Activated CD8-positive, alpha-beta memory T cell treated with anti-CD3 and anti-CD28 coated beads, Interleukin-2, amount 10 ng/mL, durations not matched to agents 7 days and 5 days (primary cell): ENCODE measurements at regions not wholly inside any gene's neighbourhood (a gene's known extent, or its start where the extent isn't known, plus 50 kb on each side); places are given as distances from the start of the nearest gene placed in this dataset.

Experiments
- ATAC-seq: fragments of 150-1000 bp; cut with Tn5 transposase; one replicate; pipeline ENCODE4 v1.10.0; 2021; ENCODE audit warnings: moderate library complexity
- CTCF ChIA-PET: fragments of 350-600 bp; sonication (Branson Sonifier 250); formaldehyde crosslinking; loops from one replicate; lab custom pipeline; 2021; ENCODE audit warnings: antibody characterized with exemption; lab: Charles Lee
- DNase-seq: peaks from one replicate; pipeline ENCODE4 v3.0.0-alpha.2; 2020
- H3K27ac Mint-ChIP-seq: one replicate; pipeline ENCODE4 v1.8.0; 2021; ENCODE audit warnings: mild to moderate bottlenecking, mixed read lengths
- H3K27me3 Mint-ChIP-seq: one replicate; pipeline ENCODE4 v1.8.0; 2021; ENCODE audit warnings: mixed read lengths
- H3K36me3 Mint-ChIP-seq: one replicate; pipeline ENCODE4 v1.8.0; 2021; ENCODE audit warnings: mild to moderate bottlenecking, mixed read lengths
- H3K4me1 Mint-ChIP-seq: one replicate; pipeline ENCODE4 v1.8.0; 2021; ENCODE audit warnings: mixed read lengths
- H3K4me3 Mint-ChIP-seq: one replicate; pipeline ENCODE4 v1.8.0; 2021; ENCODE audit warnings: mild to moderate bottlenecking, moderate library complexity, mixed read lengths
- H3K9me3 Mint-ChIP-seq: one replicate; pipeline ENCODE4 v1.8.0; 2022; ENCODE audit warnings: low read depth, mixed read lengths

DNA sequence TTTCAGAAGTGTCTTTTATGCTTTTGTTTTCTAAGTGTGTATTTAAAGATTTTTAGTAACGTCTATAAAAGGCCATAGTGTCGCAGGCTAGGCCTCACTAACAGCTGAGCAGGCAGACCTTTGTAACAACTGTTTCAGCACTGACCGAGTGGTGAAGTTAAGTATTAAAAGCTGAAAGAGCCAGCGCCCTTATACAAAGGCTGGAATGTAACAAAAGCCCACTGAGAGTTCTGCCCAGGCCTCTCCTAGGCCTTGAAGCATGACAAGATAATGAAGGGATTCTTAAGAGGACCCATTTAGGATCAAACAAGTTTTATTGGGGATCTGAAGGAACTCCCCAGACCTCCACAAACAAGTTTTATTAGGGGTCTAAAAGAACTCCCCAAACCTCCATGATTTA lies 722.5 kb upstream of the PRKX start:
- H3K9me3 Mint-ChIP-seq: no peaks in the 10 kb centered on the region
- no peaks in the 10 kb centered on the region for H3K27me3 Mint-ChIP-seq
- H3K27ac Mint-ChIP-seq: no peak overlapping the region
- no peak overlapping the region for H3K4me3 Mint-ChIP-seq
- no peaks in the 10 kb centered on the region for H3K4me1 Mint-ChIP-seq
- CTCF ChIA-PET: interaction anchor here (0.9 kb wide), 1 partner anchor 9 kb away, joined by 3 read pairs; no protein-coding TSS in a partner anchor
- DNase-seq (no peak), ATAC-seq (no peak)
- H3K36me3 Mint-ChIP-seq: no peaks in the 10 kb centered on the region

DNA sequence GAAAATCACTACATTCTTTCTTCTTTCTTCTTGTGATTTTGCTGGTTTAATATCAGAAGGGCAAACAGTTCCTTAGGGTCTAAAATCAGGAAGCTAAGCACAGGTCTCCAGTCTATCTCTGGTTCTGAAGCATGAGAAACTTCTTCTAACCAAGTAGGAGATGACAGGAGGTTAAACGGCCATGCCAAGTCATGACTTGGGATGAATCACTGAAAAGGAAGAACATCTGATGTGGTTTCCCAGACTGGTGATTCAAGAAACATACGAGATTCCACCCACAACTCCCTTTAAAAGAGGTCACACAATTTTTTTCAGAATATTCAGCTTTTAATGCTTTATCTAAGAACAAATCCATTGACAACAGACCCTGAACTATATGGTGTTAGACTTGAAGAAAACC lies 684.0 kb upstream of the PRKX start:
- Mint-ChIP-seq H3K4me3 (no peak overlapping the region), H3K36me3 (no peaks in the 10 kb centered on the region), H3K9me3 (no peaks in the 10 kb centered on the region), H3K27ac (no peak overlapping the region), H3K27me3 (no peaks in the 10 kb centered on the region), H3K4me1 (no peaks in the 10 kb centered on the region)
- DNase-seq (no peak), ATAC-seq (no peak)
- CTCF ChIA-PET: no interaction called here

DNA sequence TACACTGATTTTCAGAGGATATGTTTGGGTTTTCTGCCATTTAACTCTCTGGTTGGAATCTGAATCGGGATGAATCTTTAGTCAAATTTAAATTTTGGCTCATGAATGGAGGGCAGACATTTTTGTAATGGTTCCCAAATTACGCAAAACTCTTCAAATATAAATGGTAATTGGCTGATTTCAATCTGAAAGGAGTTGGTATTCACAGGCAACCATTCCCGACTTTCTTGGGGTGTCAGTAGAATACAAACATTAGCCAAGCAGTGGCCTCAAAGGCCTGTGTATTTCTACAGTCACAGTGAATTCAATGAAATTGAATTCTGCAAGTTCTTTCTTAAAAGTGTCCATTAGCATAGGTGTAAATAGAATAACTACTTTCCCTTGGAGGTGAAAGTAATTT lies 668.8 kb upstream of the PRKX start:
- DNase-seq (no peak), ATAC-seq (no peak)
- no peaks in the 10 kb centered on the region for H3K4me1 Mint-ChIP-seq
- no peaks in the 10 kb centered on the region for H3K9me3 Mint-ChIP-seq
- CTCF ChIA-PET: no interaction called here
- no peak overlapping the region for H3K4me3 Mint-ChIP-seq
- no peaks in the 10 kb centered on the region for H3K36me3 Mint-ChIP-seq
- no peaks in the 10 kb centered on the region for H3K27me3 Mint-ChIP-seq
- H3K27ac Mint-ChIP-seq: no peak overlapping the region

DNA sequence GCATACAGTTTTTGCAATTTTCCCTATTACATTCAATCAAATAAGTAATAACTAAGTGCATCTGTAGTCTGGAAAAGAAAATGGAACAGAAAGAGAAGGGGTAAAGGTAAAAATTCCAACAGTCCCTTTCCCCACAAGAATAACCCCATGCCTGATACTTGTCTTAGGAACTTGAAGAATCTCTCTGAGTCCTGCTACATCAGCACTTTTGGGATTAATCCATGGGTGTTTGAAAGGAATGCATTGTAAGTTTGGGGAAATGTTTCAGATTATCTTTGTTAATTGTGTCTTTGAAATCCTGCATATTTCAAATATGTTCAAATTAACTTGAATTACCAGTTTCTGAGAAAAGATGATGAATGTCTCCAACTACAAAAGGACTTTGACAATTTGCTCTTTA lies 667.3 kb upstream of the PRKX start:
- H3K9me3 Mint-ChIP-seq: peaks cover 2% of the 10 kb centered on the region
- no peak overlapping the region for H3K27ac Mint-ChIP-seq
- CTCF ChIA-PET: no interaction called here
- ATAC-seq (no peak), DNase-seq (no peak)
- H3K4me3 Mint-ChIP-seq: no peak overlapping the region
- H3K4me1 Mint-ChIP-seq: no peaks in the 10 kb centered on the region
- H3K36me3 Mint-ChIP-seq: no peaks in the 10 kb centered on the region
- H3K27me3 Mint-ChIP-seq: no peaks in the 10 kb centered on the region

DNA sequence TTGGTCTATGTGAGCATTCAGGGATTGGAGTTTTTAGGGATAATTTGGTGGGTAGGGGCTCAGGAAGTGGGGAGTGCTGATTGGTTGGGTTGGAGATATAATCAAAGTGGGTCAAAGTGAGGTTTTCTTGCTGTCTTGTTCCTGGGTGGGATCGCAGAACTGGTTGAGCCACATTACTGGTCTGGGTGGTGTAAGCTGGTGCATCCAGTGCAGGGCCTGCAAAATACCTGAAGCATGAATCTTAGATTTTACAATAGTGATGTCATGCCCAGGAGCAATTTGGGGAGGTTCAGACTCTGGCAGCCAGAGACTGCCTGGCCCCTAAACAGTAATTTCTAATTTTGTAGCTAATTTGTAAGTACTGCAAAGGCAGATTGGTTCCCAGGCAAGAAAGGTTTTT lies 665.6 kb upstream of the PRKX start:
- DNase-seq (no peak), ATAC-seq (no peak)
- Mint-ChIP-seq H3K36me3 (no peaks in the 10 kb centered on the region), H3K27ac (no peak overlapping the region), H3K4me3 (no peak overlapping the region), H3K27me3 (no peaks in the 10 kb centered on the region), H3K4me1 (no peaks in the 10 kb centered on the region), H3K9me3 (peaks cover 4% of the 10 kb centered on the region)
- CTCF ChIA-PET: no interaction called here

DNA sequence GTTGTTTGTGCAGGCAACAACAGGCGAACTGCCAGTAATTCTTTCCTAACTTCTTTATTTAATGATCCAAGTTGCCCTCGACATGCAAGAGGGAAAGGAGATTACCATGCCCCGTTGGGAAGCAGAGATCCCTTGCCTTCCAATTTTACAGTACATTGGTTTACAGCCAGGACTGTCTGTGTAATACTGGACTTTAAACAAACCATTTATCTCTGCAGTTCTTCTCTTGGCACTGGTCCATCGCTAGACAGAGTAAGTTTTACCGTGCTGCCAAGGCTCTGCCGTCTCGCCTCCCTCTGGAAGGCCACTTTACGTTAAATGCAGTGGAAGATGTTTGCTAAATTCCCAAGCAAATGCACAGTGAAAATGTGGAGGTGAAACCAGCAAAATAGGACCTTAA lies 660.3 kb upstream of the PRKX start:
- Mint-ChIP-seq H3K27me3 (no peaks in the 10 kb centered on the region), H3K4me1 (no peaks in the 10 kb centered on the region), H3K27ac (no peak overlapping the region), H3K36me3 (no peaks in the 10 kb centered on the region), H3K4me3 (no peak overlapping the region), H3K9me3 (peaks cover 4% of the 10 kb centered on the region)
- DNase-seq (no peak), ATAC-seq (no peak)
- CTCF ChIA-PET: no interaction called here

DNA sequence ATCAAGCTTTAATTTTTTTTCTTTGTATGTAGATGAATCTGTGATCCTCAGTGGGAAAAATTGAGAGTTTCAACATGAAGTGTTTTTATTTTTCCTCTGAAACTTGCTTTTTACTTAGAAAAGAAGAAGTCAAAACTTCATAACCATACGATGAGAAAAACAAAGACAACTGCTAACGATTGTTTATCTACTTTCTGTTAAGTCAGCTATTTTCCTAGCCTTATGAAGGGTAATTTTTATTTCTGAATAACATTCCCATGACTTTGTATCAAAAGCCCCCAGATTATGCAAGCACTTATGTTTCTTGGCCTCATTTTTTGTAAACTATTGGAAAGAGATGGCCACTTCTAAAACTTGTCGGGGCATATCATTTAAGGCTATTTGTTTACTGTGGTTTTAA lies 645.1 kb upstream of the PRKX start:
- H3K9me3 Mint-ChIP-seq: peaks cover 2% of the 10 kb centered on the region
- CTCF ChIA-PET: no interaction called here
- H3K4me1 Mint-ChIP-seq: no peaks in the 10 kb centered on the region
- H3K4me3 Mint-ChIP-seq: no peak overlapping the region
- ATAC-seq (no peak), DNase-seq (no peak)
- H3K36me3 Mint-ChIP-seq: no peaks in the 10 kb centered on the region
- no peak overlapping the region for H3K27ac Mint-ChIP-seq
- H3K27me3 Mint-ChIP-seq: no peaks in the 10 kb centered on the region

DNA sequence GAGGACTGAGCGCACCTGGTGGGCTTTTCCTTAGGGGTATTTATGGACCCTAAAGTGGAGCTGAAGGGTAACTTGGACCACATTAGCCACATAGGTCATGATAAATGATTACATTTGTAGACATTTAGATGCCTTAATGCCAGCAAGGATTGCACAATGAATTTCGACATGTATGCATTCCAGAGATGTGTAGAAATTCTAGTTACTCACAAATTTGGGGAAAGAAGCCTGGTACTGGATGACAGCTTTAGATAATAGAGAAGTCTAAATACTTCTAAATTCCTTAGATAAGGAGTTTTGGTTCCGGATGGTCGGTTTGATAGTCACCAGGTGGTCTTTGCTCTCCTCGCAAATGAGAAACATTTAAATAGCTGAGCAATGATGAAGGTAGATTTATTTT lies 609.5 kb upstream of the PRKX start:
- H3K27me3 Mint-ChIP-seq: no peaks in the 10 kb centered on the region
- no peak for DNase-seq
- H3K9me3 Mint-ChIP-seq: peaks cover 5% of the 10 kb centered on the region
- no peaks in the 10 kb centered on the region for H3K4me1 Mint-ChIP-seq
- no peaks in the 10 kb centered on the region for H3K36me3 Mint-ChIP-seq
- no peak overlapping the region for H3K4me3 Mint-ChIP-seq
- CTCF ChIA-PET: no interaction called here
- ATAC-seq: no peak
- H3K27ac Mint-ChIP-seq: no peak overlapping the region

DNA sequence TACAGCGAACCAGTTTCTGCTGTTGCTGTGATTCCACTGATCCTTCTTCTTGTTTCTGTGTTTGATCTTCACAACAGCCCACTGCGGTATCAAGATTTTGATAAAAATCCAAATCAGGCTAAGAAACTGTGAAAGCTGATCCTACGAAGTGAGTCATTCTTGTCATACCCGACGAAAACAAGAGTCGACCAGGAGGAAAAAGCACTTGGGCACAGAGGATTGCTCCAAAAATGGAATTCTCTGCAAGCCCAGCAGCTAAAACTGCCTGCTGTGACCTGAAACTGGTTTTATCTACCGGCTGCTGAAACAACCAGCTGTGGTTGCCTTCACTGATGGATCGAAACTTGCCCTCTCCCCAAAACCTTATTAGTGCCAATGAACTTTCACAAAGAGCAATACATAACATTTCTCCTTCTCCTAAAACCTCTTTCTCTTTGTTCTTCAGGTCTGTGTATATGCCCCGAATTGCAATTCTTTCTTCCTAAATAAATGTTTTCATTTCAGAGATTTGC lies 607.0 kb upstream of the PRKX start:
- CTCF ChIA-PET: no interaction called here
- H3K4me3 Mint-ChIP-seq: no peak overlapping the region
- H3K36me3 Mint-ChIP-seq: no peaks in the 10 kb centered on the region
- H3K4me1 Mint-ChIP-seq: no peaks in the 10 kb centered on the region
- no peak overlapping the region for H3K27ac Mint-ChIP-seq
- DNase-seq (no peak), ATAC-seq (no peak)
- H3K27me3 Mint-ChIP-seq: no peaks in the 10 kb centered on the region
- peaks cover 5% of the 10 kb centered on the region for H3K9me3 Mint-ChIP-seq

DNA sequence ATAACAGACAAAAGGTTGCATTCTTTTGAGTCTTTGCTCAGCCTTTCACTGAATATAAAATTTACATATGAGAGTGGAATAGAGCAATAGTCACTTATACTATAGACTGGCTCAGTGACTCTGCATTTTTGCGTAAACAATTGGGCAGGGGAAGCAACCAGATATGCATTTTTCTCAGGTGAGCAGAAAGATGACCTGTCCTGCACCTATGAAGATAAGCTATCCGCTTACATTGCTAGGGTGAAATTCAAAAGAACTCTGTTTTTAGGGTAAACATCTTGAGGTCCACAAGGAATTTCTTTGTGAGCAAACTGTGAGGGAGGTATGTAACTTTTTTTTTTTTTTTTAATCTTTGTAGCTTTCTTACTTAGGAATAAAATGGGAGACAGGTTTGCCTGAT lies 602.4 kb upstream of the PRKX start:
- Mint-ChIP-seq H3K27ac (no peak overlapping the region), H3K27me3 (no peaks in the 10 kb centered on the region), H3K9me3 (peaks cover 5% of the 10 kb centered on the region), H3K4me1 (no peaks in the 10 kb centered on the region), H3K4me3 (no peak overlapping the region), H3K36me3 (no peaks in the 10 kb centered on the region)
- no peak for DNase-seq
- ATAC-seq: no peak
- CTCF ChIA-PET: no interaction called here

DNA sequence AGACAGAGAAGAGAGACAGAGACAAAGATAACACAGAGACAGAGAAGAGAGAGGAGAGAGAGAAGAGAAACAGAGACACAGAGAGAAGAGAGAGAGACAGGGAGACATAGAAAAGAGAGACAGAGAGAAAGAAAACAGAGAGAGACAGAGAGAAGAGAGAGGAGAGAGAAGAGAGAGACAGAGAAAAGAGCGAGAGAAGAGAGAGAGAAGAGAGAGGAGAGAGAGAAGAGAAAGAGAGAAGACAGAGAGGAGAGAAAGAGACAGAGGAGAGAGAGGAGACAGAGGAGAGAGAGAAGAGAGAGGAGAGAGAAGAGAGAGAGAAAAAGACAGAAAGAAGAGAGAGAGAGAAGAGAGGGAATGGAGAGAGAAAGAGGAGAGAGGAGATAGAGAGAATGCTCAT lies 601.1 kb upstream of the PRKX start:
- no peak overlapping the region for H3K27ac Mint-ChIP-seq
- CTCF ChIA-PET: no interaction called here
- ATAC-seq: no peak

DNA sequence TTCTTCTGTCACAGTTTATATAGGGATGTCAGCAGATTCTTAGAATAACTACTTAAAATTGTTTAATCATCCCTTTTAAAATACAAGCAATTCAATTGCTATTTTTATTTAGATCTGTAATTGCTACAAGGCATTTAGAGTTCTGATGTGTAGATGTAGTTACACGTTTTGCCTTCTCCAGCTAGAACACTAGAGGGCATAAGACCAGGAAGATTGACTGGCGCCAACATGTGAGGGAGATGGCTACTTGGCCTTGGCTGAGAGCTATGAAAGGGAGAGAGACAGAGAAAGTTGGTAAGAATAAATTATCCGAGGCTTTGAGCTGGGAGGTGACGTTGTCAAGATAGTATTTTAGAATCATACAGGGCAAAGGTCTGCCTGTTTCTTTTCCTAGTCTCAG lies 563.7 kb upstream of the PRKX start:
- Mint-ChIP-seq H3K4me3 (no peak overlapping the region), H3K9me3 (peaks cover 2% of the 10 kb centered on the region), H3K36me3 (no peaks in the 10 kb centered on the region), H3K4me1 (no peaks in the 10 kb centered on the region), H3K27ac (no peak overlapping the region), H3K27me3 (no peaks in the 10 kb centered on the region)
- ATAC-seq: no peak
- CTCF ChIA-PET: no interaction called here
- DNase-seq: no peak

More for the DNA sequence above, 601.1 kb upstream of the PRKX start:
- Mint-ChIP-seq H3K4me1 (no peaks in the 10 kb centered on the region), H3K27me3 (no peaks in the 10 kb centered on the region), H3K9me3 (peaks cover 3% of the 10 kb centered on the region), H3K36me3 (no peaks in the 10 kb centered on the region), H3K4me3 (no peak overlapping the region)
- no peak for DNase-seq

DNA sequence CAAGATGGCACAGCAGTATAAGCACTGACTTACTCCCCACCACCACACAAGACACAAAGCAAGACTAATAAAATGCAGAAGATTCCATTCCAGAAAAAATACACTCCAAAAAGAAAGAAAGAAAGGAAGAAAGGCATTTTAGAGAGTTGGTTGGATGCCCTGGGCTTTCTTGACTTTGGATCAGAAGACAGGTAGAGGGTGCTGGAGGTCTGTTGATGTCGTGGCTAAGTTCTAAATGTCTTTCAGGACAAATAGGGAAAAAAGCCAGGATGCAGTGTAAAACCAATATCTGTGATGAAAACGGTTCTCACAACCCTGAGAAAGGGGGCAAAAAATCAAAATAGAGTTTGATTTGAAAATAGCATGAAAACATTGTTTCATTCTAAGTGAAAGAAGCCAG lies 555.2 kb upstream of the PRKX start:
- CTCF ChIA-PET: no interaction called here
- Mint-ChIP-seq H3K36me3 (no peaks in the 10 kb centered on the region), H3K4me3 (no peak overlapping the region), H3K27me3 (no peaks in the 10 kb centered on the region), H3K27ac (no peak overlapping the region), H3K4me1 (no peaks in the 10 kb centered on the region), H3K9me3 (no peaks in the 10 kb centered on the region)
- DNase-seq (no peak), ATAC-seq (no peak)

DNA sequence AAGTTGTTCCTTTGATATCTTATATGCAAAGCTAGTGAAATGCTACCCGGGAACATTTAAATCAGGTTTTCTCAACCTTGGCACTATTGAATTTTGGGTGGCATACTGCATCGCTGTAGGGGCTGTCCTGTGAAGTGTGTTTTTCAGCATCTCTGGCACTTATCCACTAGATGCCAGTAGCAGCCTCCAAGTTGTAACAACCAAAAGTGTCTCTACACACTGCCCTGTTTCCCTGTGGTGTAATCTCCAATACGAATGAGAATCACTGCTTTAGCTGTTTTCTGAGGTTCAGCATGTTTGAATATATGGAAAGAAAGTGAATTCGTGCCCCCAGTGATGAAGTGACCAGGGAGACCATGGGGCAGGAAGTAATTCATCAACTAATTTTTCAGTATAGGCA lies 551.6 kb upstream of the PRKX start:
- H3K27me3 Mint-ChIP-seq: no peaks in the 10 kb centered on the region
- ATAC-seq (no peak), DNase-seq (no peak)
- H3K4me3 Mint-ChIP-seq: no peak overlapping the region
- peaks cover 1% of the 10 kb centered on the region for H3K9me3 Mint-ChIP-seq
- no peaks in the 10 kb centered on the region for H3K36me3 Mint-ChIP-seq
- H3K4me1 Mint-ChIP-seq: no peaks in the 10 kb centered on the region
- no peak overlapping the region for H3K27ac Mint-ChIP-seq
- CTCF ChIA-PET: no interaction called here
